H9 (cell line): ENCODE measurements at regions not wholly inside any gene's neighbourhood (a gene's known extent, or its start where the extent isn't known, plus 50 kb on each side); places are given as distances from the start of the nearest gene placed in this dataset.

Source experiments
- DNase-seq: peaks from one replicate; pipeline ENCODE4 v3.0.0-alpha.2; 2017
- H2AFZ ChIP-seq: one replicate; pipeline ENCODE4 v1.6.1; 2013; ENCODE audit warnings: mild to moderate bottlenecking, low read length, control low read depth, moderate library complexity
- H2AK5ac ChIP-seq: 2 replicates; pipeline ENCODE4 v1.6.1; 2013; ENCODE audit warnings: low read length, control low read depth, mixed read lengths; ENCODE audit not compliant: insufficient read length
- H2BK120ac ChIP-seq: one replicate; pipeline ENCODE4 v1.6.1; 2013; ENCODE audit warnings: low read depth, mild to moderate bottlenecking, low read length, control low read depth, inconsistent platforms; ENCODE audit not compliant: poor library complexity, severe bottlenecking
- H2BK12ac ChIP-seq: 2 replicates; pipeline ENCODE4 v1.6.1; 2013; ENCODE audit warnings: low read length, control low read depth, mixed read lengths, low read depth; ENCODE audit not compliant: insufficient read length
- H2BK15ac ChIP-seq: 2 replicates; pipeline ENCODE4 v1.6.1; 2013; ENCODE audit warnings: low read depth, low read length, control low read depth
- H2BK20ac ChIP-seq: one replicate; pipeline ENCODE4 v1.6.1; 2013; ENCODE audit warnings: low read depth, mild to moderate bottlenecking, low read length, control low read depth, inconsistent platforms; ENCODE audit not compliant: poor library complexity, severe bottlenecking
- H2BK5ac ChIP-seq: 2 replicates; pipeline ENCODE4 v1.6.1; 2013; ENCODE audit warnings: low read length, control low read depth, mixed read lengths; ENCODE audit not compliant: insufficient read length
- H3K14ac ChIP-seq: 2 replicates; pipeline ENCODE4 v1.6.1; 2013; ENCODE audit warnings: low read length, control low read depth; ENCODE audit not compliant: insufficient read depth
- H3K18ac ChIP-seq: 2 replicates; pipeline ENCODE4 v1.6.1; 2013; ENCODE audit warnings: low read depth, mild to moderate bottlenecking, mixed read lengths, low read length, control low read depth; ENCODE audit not compliant: insufficient read length
- H3K23ac ChIP-seq: 2 replicates; pipeline ENCODE4 v1.6.1; 2013; ENCODE audit warnings: low read length, control low read depth, mixed read lengths, low read depth; ENCODE audit not compliant: insufficient read length
- H3K23me2 ChIP-seq: 2 replicates; pipeline ENCODE4 v1.6.1; 2013; ENCODE audit warnings: low read depth, mild to moderate bottlenecking, mixed read lengths, low read length, control low read depth; ENCODE audit not compliant: insufficient read length, poor library complexity, severe bottlenecking
- H3K27ac ChIP-seq: 2 replicates; pipeline ENCODE4 v1.5.1; 2013; ENCODE audit warnings: low read length, control low read depth, mixed read lengths, low read depth; ENCODE audit not compliant: insufficient read length
- H3K27me3 ChIP-seq: 2 replicates; pipeline ENCODE4 v1.6.1; 2013; ENCODE audit warnings: low read length, control low read depth, inconsistent platforms; ENCODE audit not compliant: insufficient read depth
- H3K4ac ChIP-seq: 2 replicates; pipeline ENCODE4 v1.6.1; 2013; ENCODE audit warnings: low read depth, mild to moderate bottlenecking, control low read depth, inconsistent platforms, low read length, moderate library complexity
- H3K4me1 ChIP-seq: 2 replicates; pipeline ENCODE4 v1.6.1; 2013; ENCODE audit warnings: low read length, control low read depth, inconsistent platforms; ENCODE audit not compliant: insufficient read depth
- H3K4me2 ChIP-seq: 2 replicates; pipeline ENCODE4 v1.6.1; 2013; ENCODE audit warnings: low read length, control low read depth, mixed read lengths; ENCODE audit not compliant: insufficient read length, insufficient read depth
- H3K56ac ChIP-seq: 2 replicates; pipeline ENCODE4 v1.6.1; 2013; ENCODE audit warnings: low read depth, mild to moderate bottlenecking, mixed read lengths, low read length, control low read depth; ENCODE audit not compliant: insufficient read length
- H3K79me1 ChIP-seq: 2 replicates; pipeline ENCODE4 v1.6.1; 2013; ENCODE audit warnings: low read depth, mild to moderate bottlenecking, moderate library complexity, low read length, control low read depth, inconsistent platforms; ENCODE audit not compliant: insufficient read depth, poor library complexity, severe bottlenecking
- H3K79me2 ChIP-seq: 2 replicates; pipeline ENCODE4 v1.6.1; 2013; ENCODE audit warnings: low read length, control low read depth, inconsistent platforms; ENCODE audit not compliant: insufficient read depth
- H3K9ac ChIP-seq: 2 replicates; pipeline ENCODE4 v1.6.1; 2013; ENCODE audit warnings: low read length, control low read depth, mixed read lengths; ENCODE audit not compliant: insufficient read length; ENCODE audit errors: extremely low read depth
- H3K9me3 ChIP-seq: one replicate; pipeline ENCODE4 v1.6.1; 2013; ENCODE audit warnings: low read depth, low read length, inconsistent platforms; ENCODE audit not compliant: control insufficient read depth
- H3T11ph ChIP-seq: one replicate; pipeline ENCODE4 v1.6.1; 2013; ENCODE audit warnings: mild to moderate bottlenecking, low read length, control low read depth, inconsistent platforms
- H4K20me1 ChIP-seq: one replicate; pipeline ENCODE4 v1.6.1; 2013; ENCODE audit not compliant: control insufficient read depth, insufficient read length, insufficient read depth
- H4K5ac ChIP-seq: 2 replicates; pipeline ENCODE4 v1.6.1; 2013; ENCODE audit warnings: low read depth, mild to moderate bottlenecking, mixed read lengths, low read length, control low read depth; ENCODE audit not compliant: insufficient read length
- H4K8ac ChIP-seq: replicated peaks from 2 replicates; pipeline ENCODE4 v1.6.1; 2013; ENCODE audit warnings: low read length, control low read depth, mixed read lengths, low read depth; ENCODE audit not compliant: insufficient read length
- H4K91ac ChIP-seq: 2 replicates; pipeline ENCODE4 v1.6.1; 2013; ENCODE audit warnings: low read depth, mild to moderate bottlenecking, moderate library complexity, mixed read lengths, low read length, control low read depth; ENCODE audit not compliant: insufficient read length
- H3K27ac Mint-ChIP-seq, 3 experiments: 2 replicates in 2 of 3; 3 replicates in 1 of 3; pipeline ENCODE4 v1.8.0; 2020 to 2021; ENCODE audit warnings: mixed read lengths in 3 of 3, mild to moderate bottlenecking in 1 of 3, moderate library complexity in 1 of 3
- H3K27me3 Mint-ChIP-seq: 2 replicates; pipeline ENCODE4 v1.8.0; 2021; ENCODE audit warnings: low read depth, mild to moderate bottlenecking, moderate library complexity, mixed read lengths
- H3K36me3 Mint-ChIP-seq, 3 experiments: 2 replicates in 2 of 3; 3 replicates in 1 of 3; pipeline ENCODE4 v1.8.0; 2020 to 2021; ENCODE audit warnings: low read depth in 3 of 3, mixed read lengths in 3 of 3; ENCODE audit not compliant: insufficient read depth in 1 of 3
- H3K4me1 Mint-ChIP-seq, 2 experiments: 2 replicates each; pipeline ENCODE4 v1.8.0; 2020; ENCODE audit warnings: mixed read lengths in 2 of 2
- H3K4me3 Mint-ChIP-seq, 2 experiments: 2 replicates in 1 of 2; 3 replicates in 1 of 2; pipeline ENCODE4 v1.8.0; 2020 to 2021; ENCODE audit warnings: mild to moderate bottlenecking in 2 of 2, mixed read lengths in 2 of 2, moderate library complexity in 1 of 2
- H3K9me3 Mint-ChIP-seq, 2 experiments: 2 replicates in 1 of 2; 3 replicates in 1 of 2; pipeline ENCODE4 v1.8.0; 2020; ENCODE audit warnings: mild to moderate bottlenecking in 2 of 2, mixed read lengths in 2 of 2, moderate library complexity in 1 of 2
- CTCF ChIP-seq: fragments of 200-600 bp; sonication (generic); conservative IDR thresholded peaks from 3 replicates; pipeline ENCODE4 v1.8.0; 2021; ENCODE audit warnings: antibody characterized with exemption, mild to moderate bottlenecking
- WGBS: extraction: QIAGEN DNeasy Blood & Tissue Kit; methylation state at CpG from one replicate; pipeline ENCODE4 v1.1.7; 2013; ENCODE audit warnings: missing lambda C conversion rate, low lambda C conversion rate, mixed read lengths; ENCODE audit not compliant: insufficient read length; ENCODE audit errors: extremely low coverage; 5-methylcytosine and 5-hydroxymethylcytosine counted together

- Histone ChIP-seq H4K8ac (no peak overlapping the region), H2BK20ac (no peak overlapping the region), H2BK12ac (no peak overlapping the region), H3K14ac (no peak overlapping the region), H3K4me2 (no peak overlapping the region), H2AK5ac (no peak overlapping the region), H3T11ph (no peak overlapping the region), H2BK120ac (no peak overlapping the region), H3K27ac (no peak overlapping the region), H3K27me3 (no peaks in the 10 kb centered on the region), H3K56ac (no peak overlapping the region), H3K4ac (no peak overlapping the region), H2BK5ac (no peak overlapping the region), H3K9ac (no peak overlapping the region), H3K23ac (no peak overlapping the region), H2BK15ac (no peak overlapping the region), H3K18ac (no peak overlapping the region), H3K79me2 (no peaks in the 10 kb centered on the region), H3K23me2 (no peaks in the 10 kb centered on the region), H2AFZ (no peak overlapping the region), H3K9me3 (no peaks in the 10 kb centered on the region), H3K79me1 (no peaks in the 10 kb centered on the region), H4K20me1 (no peaks in the 10 kb centered on the region), H4K5ac (no peak overlapping the region), H3K4me1 (no peaks in the 10 kb centered on the region), H4K91ac (no peak overlapping the region)
- Mint-ChIP-seq H3K9me3 (no peaks in the 10 kb centered on the region), H3K27me3 (no peaks in the 10 kb centered on the region), H3K36me3 (no peaks in the 10 kb centered on the region), H3K27ac (peak overlapping the region in 1 of 3 experiments; percentile 45; a peak in 1 of 7 replicates), H3K4me3 (no peak overlapping the region), H3K4me1 (peaks cover 4 to 7% of the 10 kb centered on the region in 2 experiments)
- WGBS, result no CpG with 5 or more reads among the region's 3 CpGs
- DNase-seq, result no peak
- TF ChIP-seq CTCF, result no peak
Measured at GRCh38 chr5:52388349-52388748, 399.4 kb upstream of the ITGA1 start.
